GM18873 (cell line): ENCODE measurements at regions not wholly inside any gene's neighbourhood (a gene's known extent, or its start where the extent isn't known, plus 50 kb on each side); places are given as distances from the start of the nearest gene placed in this dataset.

Source experiments
- ATAC-seq: cut with Tn5 transposase; IDR thresholded peaks from one replicate; pipeline ENCODE4 v1.9.1; 2021; ENCODE audit warnings: mild to moderate bottlenecking, moderate library complexity, moderate number of reproducible peaks; ENCODE audit not compliant: unreplicated experiment, low FRiP score

DNA sequence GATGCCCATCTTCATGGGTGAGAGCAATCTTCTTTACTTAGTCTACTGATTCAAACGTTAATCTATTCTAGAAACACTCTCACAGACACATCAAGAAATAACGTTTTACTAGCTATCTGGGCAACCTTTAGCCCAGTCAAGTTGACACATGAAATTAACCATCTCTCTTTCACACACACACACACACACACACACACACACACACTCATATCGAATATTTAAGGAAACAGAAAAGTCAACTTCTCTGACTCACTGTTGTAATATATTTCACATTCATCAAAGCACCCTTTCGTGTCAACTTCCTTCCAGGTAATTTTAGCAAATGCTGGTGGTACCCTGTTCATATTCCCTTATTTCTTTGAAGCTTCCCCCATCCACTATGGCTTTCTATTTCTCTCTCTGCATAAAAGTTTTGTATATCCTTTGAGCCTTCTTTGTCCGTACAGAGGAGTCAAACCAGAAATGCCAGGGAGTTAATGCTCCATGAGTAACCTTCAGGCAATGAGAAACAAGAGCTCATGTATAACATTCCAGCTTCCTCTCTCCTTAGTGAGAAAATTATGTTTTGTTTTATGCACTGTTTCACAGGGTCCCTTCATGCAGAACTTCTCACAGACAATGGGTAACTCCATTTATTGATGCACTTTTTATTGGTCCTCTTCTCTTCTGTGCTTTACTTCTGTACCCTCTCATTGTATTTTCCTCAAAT lies 335.5 kb upstream of the CBLB start:
- no peak for ATAC-seq

- ATAC-seq: peak; percentile 89
These were observed 337.3 kb upstream of the CBLB start for GRCh38 chr3:106206146-106206545.

DNA sequence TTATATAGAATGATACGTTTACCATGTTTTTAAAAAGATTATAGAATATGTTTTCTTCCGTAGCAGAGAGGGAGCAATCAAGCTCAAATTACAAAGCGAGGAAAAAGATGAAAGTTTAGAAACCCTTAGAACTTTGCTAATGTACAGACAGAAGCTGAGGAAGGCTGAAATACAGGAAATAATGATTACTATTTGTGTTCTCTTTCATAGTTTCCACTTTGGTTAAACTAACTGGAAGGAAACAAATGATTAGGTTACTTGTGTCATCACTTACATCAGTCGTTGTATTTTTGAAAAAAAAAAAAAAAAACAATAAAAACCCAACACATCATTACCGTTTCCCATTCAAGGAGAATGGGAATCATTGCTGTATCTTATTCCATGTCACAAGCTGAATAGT lies 337.8 kb upstream of the CBLB start:
- no peak for ATAC-seq

GRCh38 chr3:106208251-106208650 lies 339.4 kb upstream of the CBLB start:
- no peak for ATAC-seq

GRCh38 chr3:106208967-106209366 lies 340.2 kb upstream of the CBLB start:
- ATAC-seq: no peak

- ATAC-seq: no peak
These were observed 340.7 kb upstream of the CBLB start for GRCh38 chr3:106209482-106209881.

DNA sequence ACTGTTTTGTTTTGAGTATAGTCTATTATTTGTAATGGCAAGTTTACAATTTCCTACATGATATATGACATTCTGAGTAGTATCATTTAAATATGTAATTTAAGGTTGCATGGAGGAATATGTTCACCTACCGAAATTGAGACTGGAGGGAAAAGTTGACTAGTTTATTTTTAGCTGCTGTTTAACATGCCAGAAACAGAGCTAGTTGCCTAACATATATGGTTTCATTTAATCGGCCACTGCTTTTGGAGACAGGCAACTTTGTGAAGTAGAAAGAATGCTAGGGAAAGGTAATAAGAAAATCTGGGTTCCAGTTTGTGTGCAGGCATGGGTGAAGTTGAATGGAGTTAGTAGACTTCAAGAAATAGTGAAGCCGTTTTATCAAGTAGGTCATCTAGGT lies 342.1 kb upstream of the CBLB start:
- ATAC-seq: no peak

DNA sequence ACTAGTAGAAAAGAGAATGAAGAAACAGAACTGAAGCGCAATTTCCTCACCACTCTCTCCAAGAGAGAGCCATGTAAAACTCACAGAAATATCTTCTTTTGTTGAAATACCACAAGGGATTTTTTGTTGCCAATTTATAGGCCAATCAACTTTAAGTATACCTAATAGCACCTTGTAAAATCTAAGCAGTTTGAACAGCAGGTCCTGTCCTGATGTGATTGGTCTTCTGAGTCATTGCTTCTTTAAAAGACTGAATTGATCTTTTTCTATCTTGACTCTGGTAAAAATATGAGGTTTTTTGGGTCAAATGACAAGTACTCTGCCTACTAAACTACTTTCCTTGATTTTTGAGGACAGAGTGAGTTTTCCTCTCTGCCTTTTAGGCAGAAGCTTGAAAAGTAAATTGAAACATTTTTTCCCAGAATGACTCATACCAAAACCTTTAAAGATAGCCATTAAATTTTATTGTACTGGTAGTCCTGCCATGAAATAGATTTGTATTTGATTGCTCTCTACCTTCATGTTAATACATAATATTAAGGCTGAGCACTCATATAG lies 343.9 kb upstream of the CBLB start:
- ATAC-seq: no peak

DNA sequence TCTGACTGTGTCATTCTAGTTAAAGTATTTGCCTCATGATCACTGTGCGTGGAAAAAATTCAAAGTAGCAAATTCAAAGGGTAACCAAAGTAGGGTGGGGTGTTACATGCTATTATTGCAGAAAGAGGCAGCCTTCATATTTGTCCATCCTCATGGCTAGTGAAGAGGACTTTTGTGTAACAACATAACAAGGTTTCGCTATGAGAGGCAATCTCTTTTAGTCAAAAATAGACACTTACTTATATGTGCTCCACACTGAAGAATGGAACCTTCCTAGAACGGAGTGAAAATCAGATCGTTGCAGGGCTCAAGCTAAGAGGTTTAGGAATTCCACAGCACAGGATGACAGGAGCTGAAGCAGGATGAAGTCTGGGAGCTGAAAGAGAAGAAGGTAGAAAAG lies 345.1 kb upstream of the CBLB start:
- ATAC-seq: no peak

DNA sequence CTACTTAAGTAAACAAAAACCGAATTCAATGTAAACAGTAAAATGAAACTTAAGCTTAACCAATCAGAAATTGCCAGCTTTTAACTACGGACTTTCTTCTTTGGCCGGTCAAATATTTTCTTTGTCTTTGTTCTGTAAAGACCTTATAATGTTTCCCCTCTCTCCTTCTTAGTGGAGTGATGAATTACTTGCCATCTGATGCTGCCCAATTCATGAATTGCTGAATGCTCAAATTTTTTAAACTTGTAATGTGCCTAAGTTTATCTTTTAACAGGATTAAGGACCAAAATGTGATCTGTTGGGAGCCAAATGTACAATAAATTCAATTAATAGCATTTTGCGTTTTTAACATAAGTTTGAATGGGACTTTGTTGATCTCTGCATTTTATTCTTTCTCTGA lies 345.8 kb upstream of the CBLB start:
- ATAC-seq: no peak

GRCh38 chr3:106215047-106215446 lies 346.2 kb upstream of the CBLB start:
- no peak for ATAC-seq

DNA sequence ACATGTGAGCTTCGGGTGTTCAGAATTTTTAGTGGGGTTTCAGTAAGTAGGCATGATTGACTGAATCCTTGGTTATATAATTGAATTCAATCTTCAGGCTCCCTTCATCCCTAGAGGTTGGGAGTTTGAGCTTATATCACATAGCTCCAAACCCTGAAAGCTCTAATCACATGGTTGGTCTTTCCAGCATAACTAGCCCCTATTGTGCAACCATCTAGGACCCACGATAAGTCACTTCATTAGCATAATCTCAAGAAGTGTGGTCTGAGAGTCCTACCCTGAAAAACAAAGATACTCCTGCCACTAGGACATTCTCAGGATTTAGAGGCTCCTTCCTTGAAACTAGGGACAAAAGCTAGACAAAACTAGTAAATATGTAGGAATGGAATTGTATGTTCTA lies 348.9 kb upstream of the CBLB start:
- ATAC-seq: no peak

DNA sequence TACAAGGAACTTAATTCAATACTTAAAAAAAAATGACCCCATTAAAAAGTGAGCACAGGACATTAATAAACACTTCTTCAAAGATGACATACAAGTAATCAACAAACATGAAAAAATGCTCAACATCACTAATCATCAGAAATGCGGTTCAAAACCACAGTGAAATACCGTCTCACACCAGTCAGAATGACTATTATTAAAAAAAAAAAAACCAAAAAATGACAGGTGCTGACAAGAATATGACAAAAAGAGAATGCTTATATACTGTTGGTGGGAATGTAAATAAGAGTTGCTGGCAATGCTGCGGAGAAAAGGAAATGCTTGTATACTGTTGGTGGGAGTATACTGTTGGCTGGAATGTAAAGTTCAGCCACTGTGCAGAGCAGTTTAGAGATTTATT lies 358.3 kb upstream of the CBLB start:
- no peak for ATAC-seq

DNA sequence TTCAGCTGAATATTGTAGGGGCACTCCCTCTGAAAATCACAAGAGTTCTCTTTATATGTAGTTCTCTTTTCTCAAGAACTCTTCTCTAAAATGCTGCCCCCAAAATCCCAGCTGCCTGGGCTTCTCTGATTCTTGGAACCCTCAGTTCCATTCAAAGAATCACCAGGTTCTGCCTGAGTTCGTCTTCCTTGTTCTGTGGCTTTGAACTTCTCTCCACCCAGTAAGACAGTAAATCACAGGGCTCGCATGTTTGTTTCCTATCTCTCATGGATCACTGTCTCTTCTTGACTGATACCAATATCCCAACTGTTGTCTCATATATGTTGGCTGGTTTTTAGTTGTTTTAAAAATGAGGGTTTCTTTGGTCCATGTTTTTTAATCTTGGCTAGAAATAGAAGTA lies 359.5 kb upstream of the CBLB start:
- no peak for ATAC-seq

DNA sequence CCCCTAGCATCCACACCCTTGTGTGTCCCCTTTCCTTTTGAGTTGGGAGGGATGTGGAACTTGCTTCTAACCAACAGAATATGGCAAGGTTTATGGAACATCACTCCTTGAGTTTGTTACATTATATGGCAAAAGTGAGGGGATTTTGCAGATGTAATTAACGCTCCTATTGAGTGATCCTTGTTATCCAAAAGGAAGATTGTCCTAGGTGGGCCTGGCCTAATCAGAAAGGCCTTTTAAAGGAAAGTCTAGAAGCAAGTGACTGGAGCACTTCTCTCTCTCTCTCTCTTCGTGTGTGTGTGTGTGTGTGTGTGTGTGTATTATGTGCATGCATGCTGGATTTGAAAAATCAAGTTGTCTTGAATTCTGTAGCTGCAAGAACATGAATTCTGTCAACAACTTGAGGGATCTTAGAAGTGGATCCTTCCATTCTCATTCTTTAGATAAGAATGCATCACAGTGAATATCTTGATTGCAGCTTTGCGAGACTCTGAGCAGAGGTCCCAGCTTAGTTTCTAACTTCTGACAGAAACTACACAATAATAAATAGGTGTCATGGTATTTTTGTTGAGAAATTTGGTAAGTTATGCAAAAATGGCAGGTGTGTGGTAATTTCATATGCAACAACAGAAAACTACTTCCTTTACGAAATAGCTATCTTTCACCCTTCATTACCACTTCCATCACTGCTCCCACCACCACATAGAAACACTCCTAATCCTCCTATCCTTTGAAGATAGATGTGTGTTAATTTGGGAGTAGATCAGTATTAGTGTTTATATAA lies 360.9 kb upstream of the CBLB start:
- ATAC-seq: no peak

- no peak for ATAC-seq
These were observed 362.3 kb upstream of the CBLB start for GRCh38 chr3:106231086-106231485.

DNA sequence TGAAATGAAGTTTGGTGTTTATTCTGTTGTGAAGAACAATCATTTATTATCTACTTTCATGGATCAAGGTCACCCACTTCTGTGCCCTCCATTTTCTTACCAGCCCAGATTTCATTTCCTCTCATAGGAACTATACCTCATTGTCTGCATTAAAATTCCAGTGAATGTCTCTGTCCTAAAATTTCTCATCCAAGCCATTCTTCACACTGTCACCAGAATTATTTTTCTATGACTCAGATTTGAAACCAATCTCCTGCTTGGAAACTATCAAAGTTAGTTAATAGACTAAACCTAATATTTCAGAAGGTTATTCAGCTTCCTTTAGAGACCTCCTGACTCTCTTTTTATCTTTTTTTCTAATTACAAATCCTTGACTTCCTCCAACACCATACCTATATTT lies 364.1 kb upstream of the CBLB start:
- no peak for ATAC-seq

- no peak for ATAC-seq
These were observed 370.4 kb upstream of the CBLB start for GRCh38 chr3:106239195-106239697.

- ATAC-seq: no peak
These were observed 372.8 kb upstream of the CBLB start for GRCh38 chr3:106241593-106241992.

DNA sequence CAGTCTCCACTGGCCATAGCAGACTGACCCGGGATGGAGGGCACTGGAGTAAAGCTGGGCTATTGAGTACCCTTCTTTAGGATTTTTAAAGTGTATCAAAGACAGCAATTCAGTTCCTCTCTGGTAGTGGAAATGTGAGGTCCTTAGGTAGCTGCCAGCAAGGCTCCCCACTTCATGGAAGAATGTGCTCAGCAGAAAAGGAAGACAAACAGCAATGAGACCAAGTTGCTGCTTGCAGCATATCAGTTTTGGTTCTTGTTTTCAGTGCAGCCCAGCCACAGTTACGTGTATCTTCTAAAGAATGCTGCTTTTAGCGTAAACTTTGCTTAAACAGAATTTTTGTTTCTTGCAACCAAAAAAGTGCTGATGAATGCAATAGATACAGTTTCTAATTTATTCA lies 374.0 kb upstream of the CBLB start:
- no peak for ATAC-seq

GRCh38 chr3:106245400-106245799 lies 376.6 kb upstream of the CBLB start:
- no peak for ATAC-seq
